ENCODE measurements at regions not wholly inside any gene's neighbourhood (a gene's known extent, or its start where the extent isn't known, plus 50 kb on each side); places are given as distances from the start of the nearest gene placed in this dataset.

DNA sequence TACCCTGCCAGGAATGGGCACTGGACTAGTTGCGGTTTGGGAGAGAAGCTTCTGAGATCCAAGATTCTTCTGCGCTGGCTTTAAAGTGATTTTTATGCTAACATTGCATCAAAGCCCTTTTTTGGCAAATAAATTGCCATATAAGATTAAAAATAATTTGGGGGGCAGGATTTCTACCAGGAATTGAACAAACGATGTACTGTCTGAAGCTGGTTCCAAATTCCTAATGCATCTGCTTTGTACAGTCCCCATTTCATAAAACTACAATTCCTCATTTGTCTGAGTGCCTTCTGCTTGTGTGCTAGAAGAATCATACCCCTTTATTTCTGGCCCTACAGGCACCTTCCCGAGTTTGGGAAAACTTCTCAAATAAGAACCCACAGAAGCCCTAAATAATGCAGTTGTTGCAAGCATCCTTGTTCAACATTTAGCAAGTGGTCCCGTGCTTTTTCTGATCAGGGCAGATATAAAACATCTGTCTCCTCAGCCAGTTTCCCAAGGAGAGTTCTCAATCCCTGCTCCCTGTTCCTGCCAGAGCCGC is 349.7 kb downstream of the PTEN start:
- TF ChIP-seq, protein P1, sequence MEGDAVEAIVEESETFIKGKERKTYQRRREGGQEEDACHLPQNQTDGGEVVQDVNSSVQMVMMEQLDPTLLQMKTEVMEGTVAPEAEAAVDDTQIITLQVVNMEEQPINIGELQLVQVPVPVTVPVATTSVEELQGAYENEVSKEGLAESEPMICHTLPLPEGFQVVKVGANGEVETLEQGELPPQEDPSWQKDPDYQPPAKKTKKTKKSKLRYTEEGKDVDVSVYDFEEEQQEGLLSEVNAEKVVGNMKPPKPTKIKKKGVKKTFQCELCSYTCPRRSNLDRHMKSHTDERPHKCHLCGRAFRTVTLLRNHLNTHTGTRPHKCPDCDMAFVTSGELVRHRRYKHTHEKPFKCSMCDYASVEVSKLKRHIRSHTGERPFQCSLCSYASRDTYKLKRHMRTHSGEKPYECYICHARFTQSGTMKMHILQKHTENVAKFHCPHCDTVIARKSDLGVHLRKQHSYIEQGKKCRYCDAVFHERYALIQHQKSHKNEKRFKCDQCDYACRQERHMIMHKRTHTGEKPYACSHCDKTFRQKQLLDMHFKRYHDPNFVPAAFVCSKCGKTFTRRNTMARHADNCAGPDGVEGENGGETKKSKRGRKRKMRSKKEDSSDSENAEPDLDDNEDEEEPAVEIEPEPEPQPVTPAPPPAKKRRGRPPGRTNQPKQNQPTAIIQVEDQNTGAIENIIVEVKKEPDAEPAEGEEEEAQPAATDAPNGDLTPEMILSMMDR (optimal IDR thresholded peaks at IDR 0.05 in 1 of 3, IDR thresholded peaks at IDR 0.05 in 1 of 3, conservative IDR thresholded peaks at IDR 0.05 in 1 of 3; ENCODE audit: extremely low read depth in 1 of 3, insufficient read depth in 2 of 3, low read length in 3 of 3) = no peak
- TF ChIP-seq EZH2 (IDR thresholded peaks at IDR 0.05; ENCODE audit: low read length) = no peak
